ENCODE measurements at regions not wholly inside any gene's neighbourhood (a gene's known extent, or its start where the extent isn't known, plus 50 kb on each side); places are given as distances from the start of the nearest gene placed in this dataset.

- TF ChIP-seq POLR2A (IDR thresholded peaks at IDR 0.05): no peak
- no peak for TF ChIP-seq CTCF (IDR thresholded peaks at IDR 0.05)
Observed at GRCh38 chr18:22695674-22696073, 237.5 kb upstream of the RBBP8 start.

Data from adrenal gland (tissue), 5 donors.